ENCODE measurements at regions not wholly inside any gene's neighbourhood (a gene's known extent, or its start where the extent isn't known, plus 50 kb on each side); places are given as distances from the start of the nearest gene placed in this dataset.

DNA sequence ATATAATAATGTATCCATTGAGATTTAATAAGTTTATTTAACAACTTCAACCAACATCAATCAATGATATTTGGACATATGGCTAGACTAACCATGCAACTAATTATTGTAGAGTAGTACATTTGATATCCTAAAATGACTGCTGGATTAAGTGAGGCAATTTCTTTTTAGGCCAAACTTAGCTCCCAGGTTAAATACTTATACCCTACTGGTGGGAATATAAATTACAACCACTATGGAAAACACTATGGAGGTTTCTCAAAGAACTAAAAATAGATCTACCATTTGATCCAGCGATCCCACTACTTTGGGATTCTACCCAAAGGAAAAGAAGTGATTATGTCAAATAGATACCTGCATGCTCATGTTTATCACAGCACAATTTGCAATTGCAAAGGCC, 345.8 kb downstream of the RBM26 start:
- TF ChIP-seq, protein P1, sequence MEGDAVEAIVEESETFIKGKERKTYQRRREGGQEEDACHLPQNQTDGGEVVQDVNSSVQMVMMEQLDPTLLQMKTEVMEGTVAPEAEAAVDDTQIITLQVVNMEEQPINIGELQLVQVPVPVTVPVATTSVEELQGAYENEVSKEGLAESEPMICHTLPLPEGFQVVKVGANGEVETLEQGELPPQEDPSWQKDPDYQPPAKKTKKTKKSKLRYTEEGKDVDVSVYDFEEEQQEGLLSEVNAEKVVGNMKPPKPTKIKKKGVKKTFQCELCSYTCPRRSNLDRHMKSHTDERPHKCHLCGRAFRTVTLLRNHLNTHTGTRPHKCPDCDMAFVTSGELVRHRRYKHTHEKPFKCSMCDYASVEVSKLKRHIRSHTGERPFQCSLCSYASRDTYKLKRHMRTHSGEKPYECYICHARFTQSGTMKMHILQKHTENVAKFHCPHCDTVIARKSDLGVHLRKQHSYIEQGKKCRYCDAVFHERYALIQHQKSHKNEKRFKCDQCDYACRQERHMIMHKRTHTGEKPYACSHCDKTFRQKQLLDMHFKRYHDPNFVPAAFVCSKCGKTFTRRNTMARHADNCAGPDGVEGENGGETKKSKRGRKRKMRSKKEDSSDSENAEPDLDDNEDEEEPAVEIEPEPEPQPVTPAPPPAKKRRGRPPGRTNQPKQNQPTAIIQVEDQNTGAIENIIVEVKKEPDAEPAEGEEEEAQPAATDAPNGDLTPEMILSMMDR (IDR thresholded peaks at IDR 0.05; ENCODE audit: low read depth, low read length) = no peak
- no peak for TF ChIP-seq EZH2phosphoT487 (IDR thresholded peaks at IDR 0.05; ENCODE audit: low read depth)

Measured in OCI-LY3 (cell line).